HCT116 (cell line): ENCODE measurements at regions not wholly inside any gene's neighbourhood (a gene's known extent, or its start where the extent isn't known, plus 50 kb on each side); places are given as distances from the start of the nearest gene placed in this dataset.

Experiments
- CEBPB ChIP-seq: IDR thresholded peaks from 2 replicates; pipeline ENCODE4 v1.6.1; 2012; ENCODE audit warnings: low read depth
- EZH2 ChIP-seq: fragments of 200-600 bp; sonication (generic); IDR thresholded peaks from 2 replicates; pipeline ENCODE4 v1.6.1; 2017; ENCODE audit warnings: antibody characterized with exemption, mixed run types
- EZH2phosphoT487 ChIP-seq: fragments of 200-600 bp; IDR thresholded peaks from 2 replicates; pipeline ENCODE4 v1.6.1; 2018; ENCODE audit warnings: antibody characterized with exemption, borderline replicate concordance
- FOSL1 ChIP-seq: IDR thresholded peaks from 2 replicates; pipeline ENCODE4 v1.6.1; 2012; ENCODE audit warnings: low read depth
- JUND ChIP-seq: IDR thresholded peaks from 2 replicates; pipeline ENCODE4 v1.6.1; 2012
- POLR2A ChIP-seq: IDR thresholded peaks from 2 replicates; pipeline ENCODE4 v1.7.0; 2011; ENCODE audit warnings: borderline replicate concordance; ENCODE audit not compliant: insufficient read depth, insufficient read length; ENCODE audit errors: extremely low read depth
- POLR2AphosphoS5 ChIP-seq: IDR thresholded peaks from 2 replicates; pipeline ENCODE4 v1.6.1; 2011; ENCODE audit warnings: mild to moderate bottlenecking, low read depth, low read length, moderate library complexity
- SIN3A ChIP-seq: IDR thresholded peaks from 2 replicates; pipeline ENCODE4 v1.6.1; 2012; ENCODE audit warnings: low read depth
- YY1 ChIP-seq: IDR thresholded peaks from 2 replicates; pipeline ENCODE4 v1.6.1; 2011; ENCODE audit warnings: low read length, low read depth, moderate library complexity, mild to moderate bottlenecking; ENCODE audit not compliant: insufficient replicate concordance; ENCODE audit errors: extremely low read depth
- TF ChIP-seq, protein P1 (sequence below), 3 experiments: fragments of 200-600 bp in 1 of 3; sonication (generic) in 1 of 3; IDR thresholded peaks in 2 of 3; conservative IDR thresholded peaks in 1 of 3; 2 replicates each; pipeline ENCODE4 v1.5.1; 2012 to 2017; ENCODE audit warnings: low read depth in 2 of 3, low read length in 2 of 3, antibody characterized with exemption in 1 of 3, borderline replicate concordance in 1 of 3, control low read depth in 1 of 3, mild to moderate bottlenecking in 1 of 3, mixed read lengths in 1 of 3, mixed run types in 1 of 3, moderate library complexity in 1 of 3; ENCODE audit not compliant: insufficient read depth in 1 of 3
- TF ChIP-seq, protein P2 (sequence below): IDR thresholded peaks from 2 replicates; pipeline ENCODE4 v1.6.1; 2011; ENCODE audit warnings: mild to moderate bottlenecking, low read length, moderate library complexity; ENCODE audit not compliant: insufficient replicate concordance; ENCODE audit errors: extremely low read depth

DNA sequence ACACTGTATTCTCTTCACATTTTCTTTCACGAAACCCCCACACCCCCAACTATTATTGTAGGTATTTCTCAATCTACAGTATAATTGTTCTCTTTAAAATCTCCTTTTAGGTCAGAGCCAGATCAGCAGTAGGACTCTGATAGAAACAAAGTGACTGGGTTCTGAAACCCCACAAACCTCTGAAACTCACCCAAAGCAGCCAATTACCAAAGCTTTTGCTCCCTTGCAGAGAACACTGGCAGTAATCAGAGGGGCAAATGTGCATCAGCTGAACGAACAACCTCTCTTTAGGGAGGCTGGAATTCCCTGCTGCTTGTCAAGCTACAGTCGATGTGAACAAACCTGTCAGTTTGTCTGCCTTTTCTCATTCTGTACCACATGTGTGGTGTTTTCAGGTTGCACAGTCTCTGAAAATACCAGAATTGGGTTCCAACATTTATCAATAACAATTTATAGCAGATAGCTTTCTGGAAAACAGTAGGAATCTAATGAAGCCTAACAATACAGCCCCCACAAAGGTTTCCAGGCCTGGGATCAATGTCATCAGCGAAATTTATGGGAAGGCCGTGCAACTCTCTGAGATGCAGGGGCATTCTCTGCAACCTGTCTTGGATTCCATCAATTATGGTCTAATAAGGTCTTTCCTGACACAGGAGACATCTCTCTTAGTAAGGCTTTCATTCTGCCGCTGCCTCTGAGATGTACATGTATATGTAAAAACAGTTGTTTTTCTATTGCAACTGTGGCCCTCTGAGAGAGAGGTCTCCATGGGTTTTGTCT is 395.9 kb downstream of the GPAT3 start:
- TF ChIP-seq, protein P1, sequence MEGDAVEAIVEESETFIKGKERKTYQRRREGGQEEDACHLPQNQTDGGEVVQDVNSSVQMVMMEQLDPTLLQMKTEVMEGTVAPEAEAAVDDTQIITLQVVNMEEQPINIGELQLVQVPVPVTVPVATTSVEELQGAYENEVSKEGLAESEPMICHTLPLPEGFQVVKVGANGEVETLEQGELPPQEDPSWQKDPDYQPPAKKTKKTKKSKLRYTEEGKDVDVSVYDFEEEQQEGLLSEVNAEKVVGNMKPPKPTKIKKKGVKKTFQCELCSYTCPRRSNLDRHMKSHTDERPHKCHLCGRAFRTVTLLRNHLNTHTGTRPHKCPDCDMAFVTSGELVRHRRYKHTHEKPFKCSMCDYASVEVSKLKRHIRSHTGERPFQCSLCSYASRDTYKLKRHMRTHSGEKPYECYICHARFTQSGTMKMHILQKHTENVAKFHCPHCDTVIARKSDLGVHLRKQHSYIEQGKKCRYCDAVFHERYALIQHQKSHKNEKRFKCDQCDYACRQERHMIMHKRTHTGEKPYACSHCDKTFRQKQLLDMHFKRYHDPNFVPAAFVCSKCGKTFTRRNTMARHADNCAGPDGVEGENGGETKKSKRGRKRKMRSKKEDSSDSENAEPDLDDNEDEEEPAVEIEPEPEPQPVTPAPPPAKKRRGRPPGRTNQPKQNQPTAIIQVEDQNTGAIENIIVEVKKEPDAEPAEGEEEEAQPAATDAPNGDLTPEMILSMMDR (IDR thresholded peaks at IDR 0.05 in 2 of 3, conservative IDR thresholded peaks at IDR 0.05 in 1 of 3; ENCODE audit: borderline replicate concordance in 1 of 3, insufficient read depth in 1 of 3, low read depth in 2 of 3, low read length in 2 of 3), result no peak
- no peak for TF ChIP-seq JUND
- no peak for TF ChIP-seq YY1
- TF ChIP-seq EZH2phosphoT487, result no peak
- no peak for TF ChIP-seq POLR2AphosphoS5
- TF ChIP-seq EZH2, result no peak
- no peak for TF ChIP-seq CEBPB
- TF ChIP-seq FOSL1, result no peak
- no peak for TF ChIP-seq POLR2A
- TF ChIP-seq, protein P2, sequence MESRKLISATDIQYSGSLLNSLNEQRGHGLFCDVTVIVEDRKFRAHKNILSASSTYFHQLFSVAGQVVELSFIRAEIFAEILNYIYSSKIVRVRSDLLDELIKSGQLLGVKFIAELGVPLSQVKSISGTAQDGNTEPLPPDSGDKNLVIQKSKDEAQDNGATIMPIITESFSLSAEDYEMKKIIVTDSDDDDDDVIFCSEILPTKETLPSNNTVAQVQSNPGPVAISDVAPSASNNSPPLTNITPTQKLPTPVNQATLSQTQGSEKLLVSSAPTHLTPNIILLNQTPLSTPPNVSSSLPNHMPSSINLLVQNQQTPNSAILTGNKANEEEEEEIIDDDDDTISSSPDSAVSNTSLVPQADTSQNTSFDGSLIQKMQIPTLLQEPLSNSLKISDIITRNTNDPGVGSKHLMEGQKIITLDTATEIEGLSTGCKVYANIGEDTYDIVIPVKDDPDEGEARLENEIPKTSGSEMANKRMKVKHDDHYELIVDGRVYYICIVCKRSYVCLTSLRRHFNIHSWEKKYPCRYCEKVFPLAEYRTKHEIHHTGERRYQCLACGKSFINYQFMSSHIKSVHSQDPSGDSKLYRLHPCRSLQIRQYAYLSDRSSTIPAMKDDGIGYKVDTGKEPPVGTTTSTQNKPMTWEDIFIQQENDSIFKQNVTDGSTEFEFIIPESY, result no peak
- no peak for TF ChIP-seq SIN3A
